Midbrain (tissue), 1 donor: ENCODE measurements at regions not wholly inside any gene's neighbourhood (a gene's known extent, or its start where the extent isn't known, plus 50 kb on each side); places are given as distances from the start of the nearest gene placed in this dataset.

ENCODE experiments used
- DNase-seq: peaks from one replicate; lab custom pipeline; 2025; lab: John Stamatoyannopoulos, UW

- no peak for DNase-seq
Observed at GRCh38 chr9:4435197-4435596, 55.1 kb upstream of the SLC1A1 start.

- no peak for DNase-seq
Observed at GRCh38 chr9:4433379-4433778, 56.9 kb upstream of the SLC1A1 start.

GRCh38 chr9:4430432-4431261 is 59.6 kb upstream of the SLC1A1 start:
- DNase-seq, result peak; percentile 14

- DNase-seq, result no peak
Observed at GRCh38 chr9:4425319-4426045, 64.8 kb upstream of the SLC1A1 start.

- no peak for DNase-seq
Observed at GRCh38 chr9:4424891-4425290, 65.4 kb upstream of the SLC1A1 start.

- DNase-seq, result no peak
Observed at GRCh38 chr9:4424038-4424437, 66.2 kb upstream of the SLC1A1 start.

GRCh38 chr9:4423207-4423610 is 67.1 kb upstream of the SLC1A1 start:
- DNase-seq, result no peak

- DNase-seq, result no peak
Observed at GRCh38 chr9:4422495-4422894, 67.8 kb upstream of the SLC1A1 start.

- DNase-seq, result no peak
Observed at GRCh38 chr9:4421847-4422246, 68.4 kb upstream of the SLC1A1 start.

GRCh38 chr9:4420351-4420750 is 69.9 kb upstream of the SLC1A1 start:
- no peak for DNase-seq

GRCh38 chr9:4417578-4418325 is 72.5 kb upstream of the SLC1A1 start:
- DNase-seq, result no peak

- no peak for DNase-seq
Observed at GRCh38 chr9:4416467-4416866, 73.8 kb upstream of the SLC1A1 start.

- DNase-seq, result no peak
Observed at GRCh38 chr9:4415281-4415680, 75.0 kb upstream of the SLC1A1 start.

- DNase-seq, result no peak
Observed at GRCh38 chr9:4413856-4414255, 76.4 kb upstream of the SLC1A1 start.

GRCh38 chr9:4404156-4404555 is 86.1 kb upstream of the SLC1A1 start:
- no peak for DNase-seq

- no peak for DNase-seq
Observed at GRCh38 chr9:4402501-4402900, 87.8 kb upstream of the SLC1A1 start.

- no peak for DNase-seq
Observed at GRCh38 chr9:4400731-4401130, 89.5 kb upstream of the SLC1A1 start.

- no peak for DNase-seq
Observed at GRCh38 chr9:4397917-4398316, 92.4 kb upstream of the SLC1A1 start.

GRCh38 chr9:4393806-4394523 is 94.1 kb upstream of the GLIS3 start:
- DNase-seq, result no peak

- no peak for DNase-seq
Observed at GRCh38 chr9:4389755-4390154, 89.9 kb upstream of the GLIS3 start.

GRCh38 chr9:4389003-4389402 is 89.1 kb upstream of the GLIS3 start:
- DNase-seq, result no peak

- no peak for DNase-seq
Observed at GRCh38 chr9:4386819-4387218, 87.0 kb upstream of the GLIS3 start.
